ENCODE measurements at regions not wholly inside any gene's neighbourhood (a gene's known extent, or its start where the extent isn't known, plus 50 kb on each side); places are given as distances from the start of the nearest gene placed in this dataset.

- H3K4me1 ChIP-seq = no peaks in the 10 kb centered on the region
- no peak for DNase-seq
- peaks cover 0 to 2% (median 0%) of the 10 kb centered on the region in 4 donors for H3K9me3 ChIP-seq
- no peak overlapping the region for H3K4me3 ChIP-seq
- no peaks in the 10 kb centered on the region for H3K36me3 ChIP-seq
- intact Hi-C loops (cut with DNase I; ENCODE audit: low total_unique reads) = no loop called here
- WGBS, 5 donors = 81 to 94% (median 87%) methylated on average over 14 to 15 of the region's 15 CpGs
- TF ChIP-seq POLR2AphosphoS5 (IDR thresholded peaks at IDR 0.05) (no peak), CTCF (IDR thresholded peaks at IDR 0.05) (no peak), EP300 (IDR thresholded peaks at IDR 0.05) (no peak), POLR2A (IDR thresholded peaks at IDR 0.05) (no peak)
- H3K27me3 ChIP-seq = peaks cover 0 to 19% (median 0%) of the 10 kb centered on the region in 3 donors
- H3K27ac ChIP-seq = no peak overlapping the region
Measured at GRCh38 chr9:87803166-87803565, 77.2 kb downstream of the CTSL start.

- intact Hi-C loops (cut with DNase I; ENCODE audit: low total_unique reads) = no loop called here
- no peaks in the 10 kb centered on the region for H3K4me1 ChIP-seq
- WGBS, 5 donors = 61 to 74% (median 67%) methylated on average over 9 of the region's 9 CpGs
- no peak overlapping the region for H3K4me3 ChIP-seq
- H3K36me3 ChIP-seq = no peaks in the 10 kb centered on the region
- peak in 1 of 2 donors; percentile 19 for DNase-seq
- no peak for TF ChIP-seq POLR2A (IDR thresholded peaks at IDR 0.05)
- TF ChIP-seq EP300 (IDR thresholded peaks at IDR 0.05) = no peak
- no peak for TF ChIP-seq POLR2AphosphoS5 (IDR thresholded peaks at IDR 0.05)
- TF ChIP-seq CTCF (IDR thresholded peaks at IDR 0.05) = no peak
- peaks cover 0 to 19% (median 0%) of the 10 kb centered on the region in 3 donors for H3K27me3 ChIP-seq
- no peak overlapping the region for H3K27ac ChIP-seq
- H3K9me3 ChIP-seq = peaks cover 0 to 4% (median under 1%) of the 10 kb centered on the region in 4 donors
Measured at GRCh38 chr9:87803623-87804345, 77.9 kb downstream of the CTSL start.

GRCh38 chr9:87805259-87805658, 77.4 kb upstream of the SPATA31E1 start:
- WGBS, 5 donors = 87 to 94% (median 89%) methylated on average over 5 of the region's 5 CpGs
- DNase-seq = no peak
- H3K4me3 ChIP-seq = no peak overlapping the region

GRCh38 chr9:87810008-87810407, 72.7 kb upstream of the SPATA31E1 start:
- Histone ChIP-seq H3K4me3 (no peak overlapping the region), H3K27me3 (peaks cover 0 to 10% (median 0%) of the 10 kb centered on the region in 3 donors), H3K36me3 (no peaks in the 10 kb centered on the region), H3K9me3 (peaks cover 0 to 6% (median 2%) of the 10 kb centered on the region in 4 donors), H3K27ac (no peak overlapping the region), H3K4me1 (no peaks in the 10 kb centered on the region)
- intact Hi-C loops (cut with DNase I; ENCODE audit: low total_unique reads) = loop anchor here (10.0 kb wide), 1 partner anchor 125 kb away; no protein-coding TSS in a partner anchor
- WGBS, 5 donors = 88 to 91% (median 90%) methylated on average over 5 of the region's 5 CpGs
- DNase-seq = no peak
- no peak for TF ChIP-seq EP300 (IDR thresholded peaks at IDR 0.05)
- no peak for TF ChIP-seq CTCF (IDR thresholded peaks at IDR 0.05)
- no peak for TF ChIP-seq POLR2AphosphoS5 (IDR thresholded peaks at IDR 0.05)
- TF ChIP-seq POLR2A (IDR thresholded peaks at IDR 0.05) = no peak

More at GRCh38 chr9:87805259-87805658, 77.4 kb upstream of the SPATA31E1 start:
- Histone ChIP-seq H3K4me1 (no peaks in the 10 kb centered on the region), H3K36me3 (no peaks in the 10 kb centered on the region), H3K9me3 (peaks cover 0 to 6% (median 2%) of the 10 kb centered on the region in 4 donors), H3K27me3 (peaks cover 0 to 22% (median 0%) of the 10 kb centered on the region in 3 donors), H3K27ac (no peak overlapping the region)
- TF ChIP-seq EP300 (IDR thresholded peaks at IDR 0.05) (no peak), POLR2AphosphoS5 (IDR thresholded peaks at IDR 0.05) (no peak), CTCF (IDR thresholded peaks at IDR 0.05) (no peak), POLR2A (IDR thresholded peaks at IDR 0.05) (no peak)
- intact Hi-C loops (cut with DNase I; ENCODE audit: low total_unique reads) = no loop called here
